ENCODE measurements at regions not wholly inside any gene's neighbourhood (a gene's known extent, or its start where the extent isn't known, plus 50 kb on each side); places are given as distances from the start of the nearest gene placed in this dataset.

GRCh38 chr5:175107865-175108264, 336.1 kb downstream of the DRD1 start:
- Histone ChIP-seq H3K4me3 (ENCODE audit: low read depth, low read length) (no peak overlapping the region), H3K4me1 (ENCODE audit: insufficient read depth) (no peaks in the 10 kb centered on the region), H3K36me3 (ENCODE audit: insufficient read depth) (no peaks in the 10 kb centered on the region), H3K27ac (ENCODE audit: low read depth) (no peak overlapping the region)
- 76% methylated on average over 5 of the region's 5 CpGs for WGBS
- DNase-seq (ENCODE audit: extremely low spot score), result no peak

- DNase-seq (ENCODE audit: extremely low spot score), result no peak
- Histone ChIP-seq H3K27ac (ENCODE audit: low read depth) (no peak overlapping the region), H3K4me1 (ENCODE audit: insufficient read depth) (no peaks in the 10 kb centered on the region), H3K4me3 (ENCODE audit: low read depth, low read length) (no peak overlapping the region), H3K36me3 (ENCODE audit: insufficient read depth) (no peaks in the 10 kb centered on the region)
- WGBS, result 95% methylated on average over 1 of the region's 1 CpG
Measured at GRCh38 chr5:175107028-175107588, 336.9 kb downstream of the DRD1 start.

GRCh38 chr5:175104677-175105076, 339.3 kb downstream of the DRD1 start:
- Histone ChIP-seq H3K27ac (ENCODE audit: low read depth) (no peak overlapping the region), H3K4me3 (ENCODE audit: low read depth, low read length) (no peak overlapping the region), H3K36me3 (ENCODE audit: insufficient read depth) (no peaks in the 10 kb centered on the region), H3K4me1 (ENCODE audit: insufficient read depth) (no peaks in the 10 kb centered on the region)
- DNase-seq (ENCODE audit: extremely low spot score), result no peak
- WGBS, result 45% methylated on average over 7 of the region's 7 CpGs

- Histone ChIP-seq H3K4me3 (ENCODE audit: low read depth, low read length) (no peak overlapping the region), H3K36me3 (ENCODE audit: insufficient read depth) (no peaks in the 10 kb centered on the region), H3K4me1 (ENCODE audit: insufficient read depth) (no peaks in the 10 kb centered on the region), H3K27ac (ENCODE audit: low read depth) (no peak overlapping the region)
- 57% methylated on average over 4 of the region's 4 CpGs for WGBS
- DNase-seq (ENCODE audit: extremely low spot score), result no peak
Measured at GRCh38 chr5:175103746-175104145, 340.2 kb downstream of the DRD1 start.

GRCh38 chr5:175102717-175103116, 341.3 kb downstream of the DRD1 start:
- no peak for DNase-seq (ENCODE audit: extremely low spot score)
- no peak overlapping the region for H3K4me3 ChIP-seq (ENCODE audit: low read depth, low read length)

GRCh38 chr5:175098301-175098700, 345.7 kb downstream of the DRD1 start:
- Histone ChIP-seq H3K36me3 (ENCODE audit: insufficient read depth) (no peaks in the 10 kb centered on the region), H3K27ac (ENCODE audit: low read depth) (no peak overlapping the region), H3K4me1 (ENCODE audit: insufficient read depth) (no peaks in the 10 kb centered on the region), H3K4me3 (ENCODE audit: low read depth, low read length) (no peak overlapping the region)
- 48% methylated on average over 7 of the region's 7 CpGs for WGBS
- DNase-seq (ENCODE audit: extremely low spot score), result no peak

More at GRCh38 chr5:175102717-175103116, 341.3 kb downstream of the DRD1 start:
- Histone ChIP-seq H3K27ac (ENCODE audit: low read depth) (no peak overlapping the region), H3K4me1 (ENCODE audit: insufficient read depth) (no peaks in the 10 kb centered on the region), H3K36me3 (ENCODE audit: insufficient read depth) (no peaks in the 10 kb centered on the region)

GRCh38 chr5:175096469-175097165, 347.4 kb downstream of the DRD1 start:
- WGBS, result 81% methylated on average over 12 of the region's 12 CpGs
- Histone ChIP-seq H3K27ac (ENCODE audit: low read depth) (no peak overlapping the region), H3K4me1 (ENCODE audit: insufficient read depth) (no peaks in the 10 kb centered on the region), H3K4me3 (ENCODE audit: low read depth, low read length) (no peak overlapping the region), H3K36me3 (ENCODE audit: insufficient read depth) (no peaks in the 10 kb centered on the region)
- no peak for DNase-seq (ENCODE audit: extremely low spot score)

GRCh38 chr5:175094461-175094860, 349.5 kb downstream of the DRD1 start:
- 64% methylated on average over 1 of the region's 1 CpG for WGBS
- H3K36me3 ChIP-seq (ENCODE audit: insufficient read depth), result no peaks in the 10 kb centered on the region
- no peaks in the 10 kb centered on the region for H3K4me1 ChIP-seq (ENCODE audit: insufficient read depth)
- DNase-seq (ENCODE audit: extremely low spot score), result no peak
- no peak overlapping the region for H3K4me3 ChIP-seq (ENCODE audit: low read depth, low read length)
- H3K27ac ChIP-seq (ENCODE audit: low read depth), result no peak overlapping the region

- Histone ChIP-seq H3K4me1 (ENCODE audit: insufficient read depth) (no peaks in the 10 kb centered on the region), H3K4me3 (ENCODE audit: low read depth, low read length) (no peak overlapping the region), H3K27ac (ENCODE audit: low read depth) (no peak overlapping the region), H3K36me3 (ENCODE audit: insufficient read depth) (no peaks in the 10 kb centered on the region)
- WGBS, result 64% methylated on average over 3 of the region's 3 CpGs
- DNase-seq (ENCODE audit: extremely low spot score), result peak; percentile 8
Measured at GRCh38 chr5:175092691-175093090, 351.3 kb downstream of the DRD1 start.

- H3K4me1 ChIP-seq (ENCODE audit: insufficient read depth), result no peaks in the 10 kb centered on the region
- no peak for DNase-seq (ENCODE audit: extremely low spot score)
- H3K27ac ChIP-seq (ENCODE audit: low read depth), result no peak overlapping the region
- H3K36me3 ChIP-seq (ENCODE audit: insufficient read depth), result no peaks in the 10 kb centered on the region
- 89% methylated on average over 6 of the region's 6 CpGs for WGBS
- H3K4me3 ChIP-seq (ENCODE audit: low read depth, low read length), result no peak overlapping the region
Measured at GRCh38 chr5:175088963-175089362, 355.0 kb downstream of the DRD1 start.

GRCh38 chr5:175082866-175083590, 358.6 kb downstream of the MSX2 start:
- DNase-seq (ENCODE audit: extremely low spot score), result no peak
- no peak overlapping the region for H3K4me3 ChIP-seq (ENCODE audit: low read depth, low read length)
- WGBS, result 82% methylated on average over 4 of the region's 4 CpGs
- H3K36me3 ChIP-seq (ENCODE audit: insufficient read depth), result no peaks in the 10 kb centered on the region
- no peaks in the 10 kb centered on the region for H3K4me1 ChIP-seq (ENCODE audit: insufficient read depth)
- H3K27ac ChIP-seq (ENCODE audit: low read depth), result no peak overlapping the region

- Histone ChIP-seq H3K4me3 (ENCODE audit: low read depth, low read length) (no peak overlapping the region), H3K36me3 (ENCODE audit: insufficient read depth) (no peaks in the 10 kb centered on the region), H3K4me1 (ENCODE audit: insufficient read depth) (no peaks in the 10 kb centered on the region), H3K27ac (ENCODE audit: low read depth) (no peak overlapping the region)
- 76% methylated on average over 1 of the region's 1 CpG for WGBS
- no peak for DNase-seq (ENCODE audit: extremely low spot score)
Measured at GRCh38 chr5:175082346-175082745, 358.0 kb downstream of the MSX2 start.

- WGBS, result 83% methylated on average over 2 of the region's 2 CpGs
- H3K27ac ChIP-seq (ENCODE audit: low read depth), result no peak overlapping the region
- no peaks in the 10 kb centered on the region for H3K36me3 ChIP-seq (ENCODE audit: insufficient read depth)
Measured at GRCh38 chr5:175079707-175080106, 355.3 kb downstream of the MSX2 start.

GRCh38 chr5:175070283-175070682, 345.9 kb downstream of the MSX2 start:
- Histone ChIP-seq H3K27ac (ENCODE audit: low read depth) (no peak overlapping the region), H3K4me3 (ENCODE audit: low read depth, low read length) (no peak overlapping the region), H3K4me1 (ENCODE audit: insufficient read depth) (no peaks in the 10 kb centered on the region), H3K36me3 (ENCODE audit: insufficient read depth) (no peaks in the 10 kb centered on the region)
- DNase-seq (ENCODE audit: extremely low spot score), result no peak

More at GRCh38 chr5:175079707-175080106, 355.3 kb downstream of the MSX2 start:
- no peak overlapping the region for H3K4me3 ChIP-seq (ENCODE audit: low read depth, low read length)
- DNase-seq (ENCODE audit: extremely low spot score), result no peak
- H3K4me1 ChIP-seq (ENCODE audit: insufficient read depth), result no peaks in the 10 kb centered on the region

Measured in urinary bladder (tissue), 3 donors.